ENCODE measurements at regions not wholly inside any gene's neighbourhood (a gene's known extent, or its start where the extent isn't known, plus 50 kb on each side); places are given as distances from the start of the nearest gene placed in this dataset.

DNA sequence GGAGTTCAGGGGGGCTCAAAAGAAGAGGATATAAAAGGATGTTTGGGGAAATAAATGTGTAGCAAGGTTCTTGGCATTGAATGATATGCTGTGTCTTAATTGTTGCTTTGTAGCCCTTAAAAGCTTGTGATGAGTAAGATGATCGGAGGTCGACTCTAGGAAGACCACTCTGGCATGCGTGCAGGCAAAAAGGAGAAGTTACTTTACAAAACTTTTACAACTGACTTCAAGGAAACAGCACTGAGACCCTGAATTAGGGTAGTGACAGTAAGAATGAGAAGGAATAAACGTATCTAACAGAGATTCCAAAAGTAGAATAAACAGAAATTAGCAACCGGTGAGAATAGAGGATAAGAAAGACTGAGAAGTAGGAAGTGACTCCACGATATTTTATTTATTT is 228.7 kb upstream of the TANK start:
- H3K9me3 ChIP-seq = no peaks in the 10 kb centered on the region
- TF ChIP-seq POLR2AphosphoS5 (IDR thresholded peaks at IDR 0.05) (no peak), POLR2A (IDR thresholded peaks at IDR 0.05) (no peak)
- TF ChIP-seq, protein P1, sequence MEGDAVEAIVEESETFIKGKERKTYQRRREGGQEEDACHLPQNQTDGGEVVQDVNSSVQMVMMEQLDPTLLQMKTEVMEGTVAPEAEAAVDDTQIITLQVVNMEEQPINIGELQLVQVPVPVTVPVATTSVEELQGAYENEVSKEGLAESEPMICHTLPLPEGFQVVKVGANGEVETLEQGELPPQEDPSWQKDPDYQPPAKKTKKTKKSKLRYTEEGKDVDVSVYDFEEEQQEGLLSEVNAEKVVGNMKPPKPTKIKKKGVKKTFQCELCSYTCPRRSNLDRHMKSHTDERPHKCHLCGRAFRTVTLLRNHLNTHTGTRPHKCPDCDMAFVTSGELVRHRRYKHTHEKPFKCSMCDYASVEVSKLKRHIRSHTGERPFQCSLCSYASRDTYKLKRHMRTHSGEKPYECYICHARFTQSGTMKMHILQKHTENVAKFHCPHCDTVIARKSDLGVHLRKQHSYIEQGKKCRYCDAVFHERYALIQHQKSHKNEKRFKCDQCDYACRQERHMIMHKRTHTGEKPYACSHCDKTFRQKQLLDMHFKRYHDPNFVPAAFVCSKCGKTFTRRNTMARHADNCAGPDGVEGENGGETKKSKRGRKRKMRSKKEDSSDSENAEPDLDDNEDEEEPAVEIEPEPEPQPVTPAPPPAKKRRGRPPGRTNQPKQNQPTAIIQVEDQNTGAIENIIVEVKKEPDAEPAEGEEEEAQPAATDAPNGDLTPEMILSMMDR (IDR thresholded peaks at IDR 0.05 in 8 of 11, conservative IDR thresholded peaks at IDR 0.05 in 3 of 11) = no peak
- intact Hi-C loops (cut with DNase I; ENCODE audit: low total_unique reads) = no loop called here
- DNase-seq = no peak
- peaks cover 0 to 4% (median 0%) of the 10 kb centered on the region in 7 donors for H3K27me3 ChIP-seq (replicated peaks in 1 of 7)
- WGBS, 5 donors = 26 to 51% (median 43%) methylated on average over 6 of the region's 6 CpGs
- no peaks in the 10 kb centered on the region for H3K4me1 ChIP-seq
- H3K27ac ChIP-seq = no peak overlapping the region
- no peaks in the 10 kb centered on the region for H3K36me3 ChIP-seq
- H3K4me3 ChIP-seq = no peak overlapping the region

DNA sequence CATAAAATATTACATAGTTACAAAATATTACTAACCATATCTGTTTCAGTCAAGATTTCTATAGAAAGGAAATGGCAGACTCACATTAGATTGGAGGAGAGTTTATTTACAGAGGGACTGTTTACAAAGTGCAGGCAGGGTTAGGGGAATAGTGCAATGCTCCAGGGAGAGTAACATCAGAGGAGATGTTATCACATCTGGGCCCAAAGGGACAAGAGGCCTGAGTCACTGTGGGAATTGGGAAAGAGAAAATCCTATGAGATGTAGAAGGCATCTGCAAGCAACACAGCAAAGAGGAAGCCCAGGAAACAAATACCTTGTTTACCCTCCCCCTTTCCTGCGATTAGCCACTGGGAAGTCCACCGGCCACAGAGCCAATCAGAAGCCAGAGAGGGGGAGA is 227.3 kb upstream of the TANK start:
- Histone ChIP-seq H3K4me1 (no peaks in the 10 kb centered on the region), H3K27me3 (replicated peaks in 1 of 7) (peaks cover 0 to 4% (median 0%) of the 10 kb centered on the region in 7 donors), H3K27ac (no peak overlapping the region), H3K4me3 (no peak overlapping the region), H3K9me3 (no peaks in the 10 kb centered on the region), H3K36me3 (no peaks in the 10 kb centered on the region)
- 63 to 96% (median 87%) methylated on average over 2 of the region's 2 CpGs for whole genome bisulfite sequencing, 5 donors
- TF ChIP-seq POLR2AphosphoS5 (IDR thresholded peaks at IDR 0.05) (no peak), POLR2A (IDR thresholded peaks at IDR 0.05) (no peak)
- TF ChIP-seq, protein P1 (IDR thresholded peaks at IDR 0.05 in 8 of 11, conservative IDR thresholded peaks at IDR 0.05 in 3 of 11) = no peak
- no peak for DNase-seq
- intact Hi-C loops (cut with DNase I; ENCODE audit: low total_unique reads) = no loop called here

DNA sequence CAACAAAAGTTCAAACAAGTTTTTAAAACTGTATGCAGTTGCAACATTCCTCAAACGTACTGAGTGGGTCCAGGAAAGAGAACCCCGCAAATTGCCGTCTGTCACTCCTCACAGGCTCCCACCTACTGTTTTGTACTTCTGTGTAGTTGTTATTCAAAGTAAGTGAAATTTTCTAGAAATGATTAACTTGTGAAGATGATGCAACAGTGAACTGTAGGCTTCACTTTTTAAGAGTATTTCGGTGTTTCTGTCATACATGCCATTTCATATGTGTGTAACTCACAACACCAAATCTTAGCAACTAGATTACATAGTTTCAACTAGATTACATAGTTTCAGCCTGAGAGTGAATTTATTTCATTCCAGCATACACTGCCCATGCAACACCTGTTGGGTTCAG is 226.0 kb upstream of the TANK start:
- intact Hi-C loops (cut with DNase I; ENCODE audit: low total_unique reads) = no loop called here
- WGBS, 5 donors = 76 to 94% (median 84%) methylated on average over 4 of the region's 4 CpGs
- H3K27ac ChIP-seq = no peak overlapping the region
- no peaks in the 10 kb centered on the region for H3K4me1 ChIP-seq
- H3K4me3 ChIP-seq = no peak overlapping the region
- H3K36me3 ChIP-seq = no peaks in the 10 kb centered on the region
- H3K9me3 ChIP-seq = no peaks in the 10 kb centered on the region
- no peak for TF ChIP-seq POLR2A (IDR thresholded peaks at IDR 0.05)
- TF ChIP-seq, protein P1 (IDR thresholded peaks at IDR 0.05 in 8 of 11, conservative IDR thresholded peaks at IDR 0.05 in 3 of 11) = no peak
- H3K27me3 ChIP-seq (replicated peaks in 1 of 7) = peaks cover 0 to 4% (median 0%) of the 10 kb centered on the region in 7 donors
- DNase-seq = no peak

DNA sequence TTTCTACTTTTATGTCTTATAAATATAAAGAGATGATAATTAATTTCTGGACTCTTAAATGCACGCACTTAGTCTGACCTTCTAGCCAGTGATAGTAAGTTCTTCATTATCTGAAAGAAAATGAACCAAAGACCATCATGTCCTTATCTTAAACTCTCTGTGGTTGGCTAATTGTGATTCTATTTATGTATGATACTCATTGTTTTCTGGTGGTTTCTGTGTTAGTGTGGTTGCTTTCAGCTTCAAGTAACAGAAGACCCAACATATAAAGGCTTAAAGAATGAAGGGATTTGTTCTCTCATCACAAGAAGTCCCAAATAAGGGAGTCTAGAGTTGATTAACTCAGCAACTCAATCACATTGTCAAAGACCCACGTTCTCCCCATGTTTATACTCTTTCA is 225.2 kb upstream of the TANK start:
- Histone ChIP-seq H3K4me1 (no peaks in the 10 kb centered on the region), H3K9me3 (no peaks in the 10 kb centered on the region), H3K27me3 (replicated peaks in 1 of 7) (peaks cover 0 to 4% (median 0%) of the 10 kb centered on the region in 7 donors), H3K27ac (no peak overlapping the region), H3K36me3 (no peaks in the 10 kb centered on the region), H3K4me3 (no peak overlapping the region)
- WGBS, 5 donors = 70 to 90% (median 81%) methylated on average over 2 of the region's 2 CpGs
- intact Hi-C loops (cut with DNase I; ENCODE audit: low total_unique reads) = no loop called here
- DNase-seq = no peak
- TF ChIP-seq POLR2A (IDR thresholded peaks at IDR 0.05) = no peak
- no peak for TF ChIP-seq POLR2AphosphoS5 (IDR thresholded peaks at IDR 0.05)
- TF ChIP-seq, protein P1 (IDR thresholded peaks at IDR 0.05 in 8 of 11, conservative IDR thresholded peaks at IDR 0.05 in 3 of 11) = no peak
